ENCODE measurements at regions not wholly inside any gene's neighbourhood (a gene's known extent, or its start where the extent isn't known, plus 50 kb on each side); places are given as distances from the start of the nearest gene placed in this dataset.

GRCh38 chr4:162582180-162582579 lies 418.4 kb upstream of the FSTL5 start:
- no peak for TF ChIP-seq GABPA (IDR thresholded peaks at IDR 0.05; ENCODE audit: low read depth)
- H3K27ac ChIP-seq (replicated peaks) = no peak overlapping the region
- DNase-seq (ENCODE audit: low read depth in 1 of 2, low spot score in 1 of 2) = no peak
- no peaks in the 10 kb centered on the region for H3K27me3 ChIP-seq (ENCODE audit: insufficient read depth, poor library complexity, severe bottlenecking)
- H3K4me3 ChIP-seq (replicated peaks; ENCODE audit: insufficient read depth, low read length) = no peak overlapping the region

- Histone ChIP-seq H3K27ac (replicated peaks) (no peak overlapping the region), H3K27me3 (ENCODE audit: insufficient read depth, poor library complexity, severe bottlenecking) (no peaks in the 10 kb centered on the region), H3K4me3 (replicated peaks; ENCODE audit: insufficient read depth, low read length) (no peak overlapping the region)
- DNase-seq (ENCODE audit: low read depth in 1 of 2, low spot score in 1 of 2) = no peak
- TF ChIP-seq POLR2AphosphoS5 (IDR thresholded peaks at IDR 0.05; ENCODE audit: low read depth) (no peak), GABPA (IDR thresholded peaks at IDR 0.05; ENCODE audit: low read depth) (no peak), REST (IDR thresholded peaks at IDR 0.05; ENCODE audit: insufficient replicate concordance, low read depth) (no peak), SPI1 (IDR thresholded peaks at IDR 0.05; ENCODE audit: borderline replicate concordance, low read depth) (no peak), CTCF (IDR thresholded peaks at IDR 0.05; ENCODE audit: insufficient read depth, low read length) (no peak)
Observed at GRCh38 chr4:162565730-162566129, 401.9 kb upstream of the FSTL5 start.

- H3K4me3 ChIP-seq (replicated peaks; ENCODE audit: insufficient read depth, low read length) = no peak overlapping the region
- H3K27me3 ChIP-seq (ENCODE audit: insufficient read depth, poor library complexity, severe bottlenecking) = no peaks in the 10 kb centered on the region
- TF ChIP-seq POLR2AphosphoS5 (IDR thresholded peaks at IDR 0.05; ENCODE audit: low read depth) = no peak
- no peak for TF ChIP-seq REST (IDR thresholded peaks at IDR 0.05; ENCODE audit: insufficient replicate concordance, low read depth)
- TF ChIP-seq SPI1 (IDR thresholded peaks at IDR 0.05; ENCODE audit: borderline replicate concordance, low read depth) = no peak
- no peak for TF ChIP-seq GABPA (IDR thresholded peaks at IDR 0.05; ENCODE audit: low read depth)
- TF ChIP-seq CTCF (IDR thresholded peaks at IDR 0.05; ENCODE audit: insufficient read depth, low read length) = no peak
- no peak overlapping the region for H3K27ac ChIP-seq (replicated peaks)
- DNase-seq (ENCODE audit: low read depth in 1 of 2, low spot score in 1 of 2) = no peak
Observed at GRCh38 chr4:162560073-162560472, 396.3 kb upstream of the FSTL5 start.

- no peaks in the 10 kb centered on the region for H3K27me3 ChIP-seq (ENCODE audit: insufficient read depth, poor library complexity, severe bottlenecking)
- no peak overlapping the region for H3K27ac ChIP-seq (replicated peaks)
- TF ChIP-seq SPI1 (IDR thresholded peaks at IDR 0.05; ENCODE audit: borderline replicate concordance, low read depth) (no peak), CTCF (IDR thresholded peaks at IDR 0.05; ENCODE audit: insufficient read depth, low read length) (no peak), GABPA (IDR thresholded peaks at IDR 0.05; ENCODE audit: low read depth) (no peak), POLR2AphosphoS5 (IDR thresholded peaks at IDR 0.05; ENCODE audit: low read depth) (no peak)
- no peak for DNase-seq (ENCODE audit: low read depth in 1 of 2, low spot score in 1 of 2)
- no peak overlapping the region for H3K4me3 ChIP-seq (replicated peaks; ENCODE audit: insufficient read depth, low read length)
Observed at GRCh38 chr4:162557516-162558106, 393.8 kb upstream of the FSTL5 start.

Measured in HL-60 (cell line).